ENCODE measurements at regions not wholly inside any gene's neighbourhood (a gene's known extent, or its start where the extent isn't known, plus 50 kb on each side); places are given as distances from the start of the nearest gene placed in this dataset.

- no peak for DNase-seq (ENCODE audit: low spot score)
Measured at GRCh38 chr5:125725691-125726090, 697.5 kb upstream of the GRAMD2B start.

DNA sequence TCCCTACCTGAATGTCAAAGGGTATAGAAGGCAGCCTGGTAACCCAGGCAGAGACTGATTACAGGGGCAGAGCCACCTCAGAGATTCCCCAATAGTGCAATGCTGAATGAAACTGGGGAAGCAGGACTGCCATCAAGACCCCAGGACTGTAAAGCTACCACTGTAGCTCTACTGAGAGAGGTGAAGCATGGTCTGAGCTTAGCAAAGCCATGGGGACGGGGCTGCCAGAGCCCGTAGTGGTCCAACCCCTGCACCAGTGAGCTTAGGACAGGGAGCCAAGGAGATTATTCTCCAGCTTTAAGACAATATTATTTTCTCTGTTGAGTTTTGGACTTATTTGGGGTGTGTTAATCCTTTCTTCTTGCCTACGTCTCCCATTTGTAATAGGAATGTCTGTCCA, 679.3 kb upstream of the GRAMD2B start:
- DNase-seq (ENCODE audit: low spot score) = no peak

DNA sequence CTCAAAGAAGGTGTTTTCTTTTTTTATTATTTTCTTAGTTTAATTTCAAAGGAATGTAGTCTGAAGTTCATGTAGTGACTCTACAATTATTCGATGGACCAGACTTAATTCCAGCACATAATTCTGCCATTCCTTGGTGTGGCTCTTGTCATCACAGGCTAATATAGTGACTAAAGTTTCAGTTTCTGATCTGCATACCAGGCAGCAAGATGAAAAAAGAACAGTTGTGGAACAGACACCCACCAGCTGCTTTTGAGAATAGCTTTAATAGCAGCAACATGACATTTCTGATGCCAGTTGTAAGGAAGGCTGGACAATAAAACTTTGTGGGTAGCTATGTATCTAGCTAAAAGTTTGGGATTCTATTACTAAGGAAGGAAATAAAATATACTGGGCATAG, 676.3 kb upstream of the GRAMD2B start:
- no peak for DNase-seq (ENCODE audit: low spot score)

GRCh38 chr5:125750147-125750860, 672.9 kb upstream of the GRAMD2B start:
- DNase-seq (ENCODE audit: low spot score) = no peak

- no peak for DNase-seq (ENCODE audit: low spot score)
Measured at GRCh38 chr5:125750861-125751186, 672.4 kb upstream of the GRAMD2B start.

GRCh38 chr5:125756456-125756855, 666.8 kb upstream of the GRAMD2B start:
- no peak for DNase-seq (ENCODE audit: low spot score)

GRCh38 chr5:125766706-125767105, 656.5 kb upstream of the GRAMD2B start:
- no peak for DNase-seq (ENCODE audit: low spot score)

DNA sequence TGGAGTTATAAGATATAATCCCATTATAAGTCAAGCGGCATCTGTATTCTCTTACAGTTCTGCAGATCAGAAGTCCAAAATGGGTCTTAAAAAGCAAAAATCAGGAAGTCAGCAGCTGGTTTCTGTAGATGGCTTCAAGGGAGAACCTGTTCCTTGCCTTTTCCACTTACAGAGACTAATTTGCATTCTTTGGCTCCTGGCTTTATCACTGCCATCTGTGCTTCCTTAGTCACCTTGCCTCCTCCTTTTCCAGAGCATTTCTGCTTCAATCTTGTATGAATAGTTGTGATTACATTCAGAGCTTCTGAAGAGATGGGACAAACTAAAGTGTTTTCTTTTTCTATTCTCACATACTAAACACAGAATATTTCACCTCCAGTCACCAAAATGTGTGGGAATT, 647.3 kb upstream of the GRAMD2B start:
- DNase-seq (ENCODE audit: low spot score) = no peak

DNA sequence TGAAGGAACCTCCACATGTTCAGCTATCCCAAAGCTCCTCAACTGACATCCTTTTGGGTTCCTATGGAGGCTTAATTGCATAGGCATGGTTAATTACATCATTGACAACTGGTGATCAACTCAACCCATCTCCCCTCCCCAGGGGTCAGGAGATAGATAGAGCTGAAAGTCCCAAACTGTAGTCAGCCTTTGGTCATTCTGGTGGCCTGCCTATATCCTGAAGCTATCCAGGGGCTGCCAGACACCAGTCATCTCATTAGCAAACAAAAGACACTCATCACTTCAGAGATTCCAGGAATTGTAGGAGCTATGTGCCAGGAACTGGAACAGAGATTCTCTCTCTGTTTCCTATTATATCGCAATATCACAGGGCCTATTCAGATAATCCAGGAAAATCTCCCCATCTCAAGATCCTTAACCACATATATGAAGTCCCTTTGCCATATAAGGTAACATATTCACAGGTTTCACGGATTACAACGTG, 646.5 kb upstream of the GRAMD2B start:
- DNase-seq (ENCODE audit: low spot score) = no peak

- DNase-seq (ENCODE audit: low spot score) = no peak
Measured at GRCh38 chr5:125778791-125779190, 644.4 kb upstream of the GRAMD2B start.

- DNase-seq (ENCODE audit: low spot score) = no peak
Measured at GRCh38 chr5:125785407-125785806, 637.8 kb upstream of the GRAMD2B start.

- DNase-seq (ENCODE audit: low spot score) = no peak
Measured at GRCh38 chr5:125786021-125786420, 637.2 kb upstream of the GRAMD2B start.

GRCh38 chr5:125793470-125793869, 629.7 kb upstream of the GRAMD2B start:
- no peak for DNase-seq (ENCODE audit: low spot score)

DNA sequence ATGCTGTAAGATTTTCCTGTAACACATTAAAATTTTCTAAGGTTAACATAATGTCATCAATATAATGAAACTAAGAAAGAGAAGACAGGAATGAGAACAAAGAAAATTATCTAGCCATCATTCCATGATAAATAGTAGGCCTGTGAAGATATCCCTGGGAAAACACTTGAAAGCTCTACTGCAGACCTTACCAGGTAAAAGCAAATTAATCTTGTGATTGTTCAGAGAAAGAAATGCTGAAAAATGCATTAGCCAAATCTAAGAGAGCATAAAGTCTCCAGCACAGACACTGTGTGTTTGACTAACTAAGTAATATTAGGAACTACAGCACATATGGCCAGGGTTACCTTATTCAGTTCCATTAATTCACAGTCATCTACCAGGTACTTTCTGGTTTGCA, 628.3 kb upstream of the GRAMD2B start:
- no peak for DNase-seq (ENCODE audit: low spot score)

- peak; percentile 41 for DNase-seq (ENCODE audit: low spot score)
Measured at GRCh38 chr5:125798307-125798706, 624.9 kb upstream of the GRAMD2B start.

GRCh38 chr5:125812651-125813050, 610.6 kb upstream of the GRAMD2B start:
- DNase-seq (ENCODE audit: low spot score) = no peak

DNA sequence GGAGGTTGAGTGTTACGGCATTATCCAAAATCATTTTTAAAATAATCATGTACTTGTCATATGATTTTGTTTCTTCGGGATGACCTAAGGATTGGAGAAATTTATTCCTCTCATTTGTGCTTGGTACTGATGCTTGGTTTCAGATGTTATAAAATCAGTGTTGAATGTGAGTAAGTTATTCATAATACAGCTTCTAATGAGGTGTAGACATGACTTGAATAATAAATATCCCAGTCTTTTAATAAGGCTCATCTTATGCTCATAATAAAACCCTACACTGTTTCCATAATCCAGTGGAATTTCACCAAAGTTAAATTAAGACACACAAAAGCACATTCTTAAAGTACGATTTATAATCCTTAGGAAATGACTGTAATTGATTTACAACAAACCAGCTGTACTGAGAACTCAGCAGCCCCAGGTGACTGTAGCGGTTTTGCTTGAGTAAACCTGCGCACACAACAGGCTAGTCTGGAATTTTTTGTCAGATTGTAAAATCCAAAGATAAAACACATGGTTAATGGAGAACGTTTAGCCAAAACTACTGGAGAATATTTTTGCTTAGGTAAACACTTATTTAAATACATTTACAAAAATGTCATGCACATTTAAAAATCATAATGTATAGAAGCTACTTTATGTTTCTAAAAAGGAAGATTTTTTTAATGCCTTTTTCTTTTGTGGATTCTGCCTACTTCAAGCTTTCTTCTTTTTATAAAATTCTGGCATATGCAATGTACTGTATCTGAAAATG, 609.8 kb upstream of the GRAMD2B start:
- no peak for DNase-seq (ENCODE audit: low spot score)

GRCh38 chr5:125814119-125814518, 609.1 kb upstream of the GRAMD2B start:
- no peak for DNase-seq (ENCODE audit: low spot score)

GRCh38 chr5:125823572-125823971, 599.6 kb upstream of the GRAMD2B start:
- DNase-seq (ENCODE audit: low spot score) = no peak

- no peak for DNase-seq (ENCODE audit: low spot score)
Measured at GRCh38 chr5:125826214-125826613, 597.0 kb upstream of the GRAMD2B start.

GRCh38 chr5:125829349-125829748, 593.9 kb upstream of the GRAMD2B start:
- no peak for DNase-seq (ENCODE audit: low spot score)

GRCh38 chr5:125833398-125833797, 589.8 kb upstream of the GRAMD2B start:
- DNase-seq (ENCODE audit: low spot score) = no peak

GRCh38 chr5:125834438-125835115, 588.6 kb upstream of the GRAMD2B start:
- no peak for DNase-seq (ENCODE audit: low spot score)

All from umbilical cord (tissue), 1 donor.